GM23338 (cell line): ENCODE measurements at regions not wholly inside any gene's neighbourhood (a gene's known extent, or its start where the extent isn't known, plus 50 kb on each side); places are given as distances from the start of the nearest gene placed in this dataset.

Experiments used
- ATAC-seq: fragments of 200-7000 bp; cut with Tn5 transposase; 3 replicates; pipeline ENCODE4 v1.9.1; 2020
- DNase-seq: peaks from one replicate; pipeline ENCODE4 v3.0.0-alpha.2; 2015; ENCODE audit warnings: low spot score
- H2AFZ ChIP-seq: fragments of 200-600 bp; sonication (generic); 2 replicates; pipeline ENCODE4 v1.8.0; 2016; ENCODE audit warnings: antibody characterized with exemption, mild to moderate bottlenecking, moderate library complexity
- H3F3A ChIP-seq: fragments of 200-600 bp; sonication (generic); replicated peaks from 2 replicates; pipeline ENCODE4 v1.8.0; 2017; ENCODE audit warnings: antibody characterized with exemption, mixed run types, low read depth
- H3K27ac ChIP-seq: fragments of 200-600 bp; sonication (generic); 2 replicates; pipeline ENCODE4 v1.6.1; 2016; ENCODE audit warnings: low read depth
- H3K27me3 ChIP-seq: fragments of 200-600 bp; sonication (generic); 2 replicates; pipeline ENCODE4 v1.8.0; 2016; ENCODE audit warnings: mild to moderate bottlenecking, mixed run types, moderate library complexity; ENCODE audit not compliant: insufficient read depth
- H3K36me3 ChIP-seq: fragments of 200-600 bp; sonication (generic); 2 replicates; pipeline ENCODE4 v1.8.0; 2016; ENCODE audit warnings: mild to moderate bottlenecking; ENCODE audit not compliant: insufficient read depth
- H3K4me1 ChIP-seq: fragments of 200-600 bp; sonication (generic); 2 replicates; pipeline ENCODE4 v1.8.0; 2016; ENCODE audit warnings: mild to moderate bottlenecking, moderate library complexity; ENCODE audit not compliant: insufficient read depth
- H3K4me2 ChIP-seq: fragments of 200-600 bp; sonication (generic); 2 replicates; pipeline ENCODE4 v1.7.1; 2017; ENCODE audit warnings: mixed run types
- H3K4me3 ChIP-seq: fragments of 200-600 bp; sonication (generic); 2 replicates; pipeline ENCODE4 v1.6.1; 2016; ENCODE audit warnings: mixed run types
- H3K79me2 ChIP-seq: fragments of 200-600 bp; sonication (generic); replicated peaks from 2 replicates; pipeline ENCODE4 v1.8.0; 2017; ENCODE audit warnings: mild to moderate bottlenecking; ENCODE audit not compliant: insufficient read depth
- H3K9me2 ChIP-seq: fragments of 200-600 bp; sonication (generic); 2 replicates; pipeline ENCODE4 v1.8.0; 2017; ENCODE audit not compliant: insufficient read depth
- H4K20me1 ChIP-seq: fragments of 200-600 bp; sonication (generic); replicated peaks from 2 replicates; pipeline ENCODE4 v1.8.0; 2017; ENCODE audit warnings: mild to moderate bottlenecking; ENCODE audit not compliant: insufficient read depth
- H3K27ac Mint-ChIP-seq: 2 replicates; pipeline ENCODE4 v1.8.0; 2020; ENCODE audit warnings: inconsistent platforms, mild to moderate bottlenecking, moderate library complexity, mixed read lengths
- H3K27me3 Mint-ChIP-seq: 3 replicates; pipeline ENCODE4 v1.8.0; 2022; ENCODE audit warnings: low read depth, mild to moderate bottlenecking, moderate library complexity, mixed read lengths, inconsistent platforms; ENCODE audit not compliant: insufficient read depth, poor library complexity
- H3K36me3 Mint-ChIP-seq: 3 replicates; pipeline ENCODE4 v1.8.0; 2021; ENCODE audit warnings: low read depth, mild to moderate bottlenecking, inconsistent platforms, moderate library complexity, mixed read lengths
- H3K4me1 Mint-ChIP-seq: 3 replicates; pipeline ENCODE4 v1.8.0; 2020; ENCODE audit warnings: mild to moderate bottlenecking, inconsistent platforms, mixed read lengths
- H3K4me3 Mint-ChIP-seq: 3 replicates; pipeline ENCODE4 v1.8.0; 2021; ENCODE audit warnings: moderate library complexity, mild to moderate bottlenecking, inconsistent platforms, mixed read lengths
- H3K9me3 Mint-ChIP-seq: 3 replicates; pipeline ENCODE4 v1.8.0; 2020; ENCODE audit warnings: moderate library complexity, mild to moderate bottlenecking, inconsistent platforms, mixed read lengths
- CREB1 ChIP-seq: fragments of 250-450 bp; sonication (Bioruptor Pico); IDR thresholded peaks from 2 replicates; pipeline ENCODE4 v1.5.0; 2020; ENCODE audit warnings: low read depth, mild to moderate bottlenecking, moderate library complexity
- CTCF ChIP-seq, 2 experiments: fragments of 200-600 bp in 1 of 2; sonication (generic) in 1 of 2; conservative IDR thresholded peaks; 2 replicates each; pipeline versions ENCODE4 v1.5.1 to v1.6.1; 2016 to 2017; ENCODE audit warnings: antibody characterized with exemption in 2 of 2, low read depth in 2 of 2, mild to moderate bottlenecking in 2 of 2, moderate library complexity in 1 of 2
- ETS1 ChIP-seq: IDR thresholded peaks from 2 replicates; pipeline ENCODE4 v1.6.1; 2016; ENCODE audit warnings: antibody characterized with exemption
- EZH2 ChIP-seq: fragments of 200-600 bp; sonication (generic); IDR thresholded peaks from one replicate; pipeline ENCODE4 v1.8.0; 2017; ENCODE audit warnings: antibody characterized with exemption, mild to moderate bottlenecking, low read depth; ENCODE audit not compliant: unreplicated experiment
- EZH2phosphoT487 ChIP-seq: fragments of 200-600 bp; sonication (generic); IDR thresholded peaks from one replicate; pipeline ENCODE4 v1.8.1; 2018; ENCODE audit warnings: antibody characterized with exemption; ENCODE audit not compliant: unreplicated experiment
- JUNB ChIP-seq: IDR thresholded peaks from one replicate; pipeline ENCODE4 v1.6.1; 2016; ENCODE audit warnings: antibody characterized with exemption; ENCODE audit not compliant: unreplicated experiment
- NANOG ChIP-seq: IDR thresholded peaks from 2 replicates; pipeline ENCODE4 v1.6.1; 2016; ENCODE audit warnings: antibody characterized with exemption, borderline replicate concordance
- POLR2AphosphoS5 ChIP-seq: IDR thresholded peaks from 2 replicates; pipeline ENCODE4 v1.6.1; 2016; ENCODE audit warnings: antibody characterized with exemption, low read depth
- REST ChIP-seq: IDR thresholded peaks from one replicate; pipeline ENCODE4 v1.6.1; 2018; ENCODE audit warnings: antibody characterized with exemption; ENCODE audit not compliant: unreplicated experiment
- STAT1 ChIP-seq: IDR thresholded peaks from one replicate; pipeline ENCODE4 v1.6.1; 2016; ENCODE audit warnings: antibody characterized with exemption; ENCODE audit not compliant: unreplicated experiment
- ZNF114 ChIP-seq: fragments of 250-450 bp; sonication (Bioruptor Pico); IDR thresholded peaks from 2 replicates; pipeline ENCODE4 v1.5.0; 2020; ENCODE audit warnings: mild to moderate bottlenecking, moderate library complexity
- ZNF331 ChIP-seq: fragments of 250-450 bp; sonication (Bioruptor Pico); IDR thresholded peaks from 2 replicates; pipeline ENCODE4 v1.5.0; 2020; ENCODE audit warnings: low read depth, mild to moderate bottlenecking, moderate library complexity

- TF ChIP-seq CREB1 (CRISPR knock-in tag) (no peak), POLR2AphosphoS5 (no peak), NANOG (no peak), STAT1 (no peak)
These were observed 166.5 kb downstream of the SNAPC1 start (continued) for GRCh38 chr14:61928701-61929100.

GRCh38 chr14:61929651-61930050 lies 167.4 kb downstream of the SNAPC1 start:
- no peaks in the 10 kb centered on the region for H3K79me2 ChIP-seq
- Mint-ChIP-seq H3K4me1 (peaks cover 66% of the 10 kb centered on the region), H3K4me3 (no peak overlapping the region), H3K27ac (no peak overlapping the region), H3K27me3 (no peaks in the 10 kb centered on the region), H3K36me3 (no peaks in the 10 kb centered on the region), H3K9me3 (no peaks in the 10 kb centered on the region)
- TF ChIP-seq EZH2phosphoT487 (no peak), NANOG (no peak), ETS1 (no peak), POLR2AphosphoS5 (no peak), EZH2 (no peak), JUNB (no peak), ZNF114 (CRISPR knock-in tag) (no peak), CTCF (conservative IDR thresholded peaks at IDR 0.05; ENCODE audit: low read depth in 2 of 2) (no peak), REST (no peak), STAT1 (no peak), CREB1 (CRISPR knock-in tag) (no peak), ZNF331 (CRISPR knock-in tag) (no peak)
- H3K36me3 ChIP-seq: no peaks in the 10 kb centered on the region
- H3K27me3 ChIP-seq: no peaks in the 10 kb centered on the region
- no peak for ATAC-seq
- H3K4me3 ChIP-seq: no peak overlapping the region
- H3K4me1 ChIP-seq: peaks cover 41% of the 10 kb centered on the region
- DNase-seq: no peak
- no peaks in the 10 kb centered on the region for H3F3A ChIP-seq
- H3K4me2 ChIP-seq: no peak overlapping the region
- H3K9me2 ChIP-seq: no peaks in the 10 kb centered on the region; the same call in 1 of the 2 replicates
- H2AFZ ChIP-seq: no peak overlapping the region
- H3K27ac ChIP-seq: no peak overlapping the region
- H4K20me1 ChIP-seq: no peaks in the 10 kb centered on the region
